ENCODE measurements at regions not wholly inside any gene's neighbourhood (a gene's known extent, or its start where the extent isn't known, plus 50 kb on each side); places are given as distances from the start of the nearest gene placed in this dataset.

GRCh38 chr10:43000651-43001426 lies 76.0 kb upstream of the RET start:
- no peak overlapping the region for H2AK5ac ChIP-seq (ENCODE audit: insufficient read length, low read length)
- H2BK20ac ChIP-seq (ENCODE audit: low read depth, low read length, poor library complexity, severe bottlenecking), result no peak overlapping the region
- Mint-ChIP-seq H3K27me3 (ENCODE audit: low read depth) (no peaks in the 10 kb centered on the region; the same call in none of the 2 replicates), H3K4me3 (no peak overlapping the region), H3K36me3 (ENCODE audit: insufficient read depth in 1 of 3, low read depth in 3 of 3) (no peaks in the 10 kb centered on the region), H3K4me1 (no peaks in the 10 kb centered on the region), H3K27ac (no peak overlapping the region), H3K9me3 (no peaks in the 10 kb centered on the region; a peak in 2 of 5 replicates)
- TF ChIP-seq CTCF (conservative IDR thresholded peaks at IDR 0.05), result no peak
- H3K4me1 ChIP-seq (ENCODE audit: insufficient read depth, low read length), result no peaks in the 10 kb centered on the region
- H2BK120ac ChIP-seq (ENCODE audit: low read depth, low read length, poor library complexity, severe bottlenecking), result no peak overlapping the region
- no peak overlapping the region for H3K4me2 ChIP-seq (ENCODE audit: insufficient read depth, insufficient read length, low read length)
- H3K18ac ChIP-seq (ENCODE audit: insufficient read length, low read depth, low read length), result peak overlapping the region; percentile 37
- no peak overlapping the region for H3K4ac ChIP-seq (ENCODE audit: low read depth, low read length)
- H3K23me2 ChIP-seq (ENCODE audit: insufficient read length, low read depth, low read length, poor library complexity, severe bottlenecking), result no peaks in the 10 kb centered on the region
- no peak overlapping the region for H4K8ac ChIP-seq (replicated peaks; ENCODE audit: insufficient read length, low read depth, low read length)
- no CpG with 5 or more reads among the region's 16 CpGs for WGBS (ENCODE audit: extremely low coverage, insufficient read length, low lambda C conversion rate)
- no peak overlapping the region for H3K27ac ChIP-seq (ENCODE audit: insufficient read length, low read depth, low read length)
- H4K5ac ChIP-seq (ENCODE audit: insufficient read length, low read depth, low read length), result no peak overlapping the region
- no peaks in the 10 kb centered on the region for H3K79me1 ChIP-seq (ENCODE audit: insufficient read depth, low read depth, low read length, poor library complexity, severe bottlenecking)
- H2BK12ac ChIP-seq (ENCODE audit: insufficient read length, low read depth, low read length), result no peak overlapping the region
- no peak overlapping the region for H2BK15ac ChIP-seq (ENCODE audit: low read depth, low read length)
- no peak overlapping the region for H2BK5ac ChIP-seq (ENCODE audit: insufficient read length, low read length)
- no peak overlapping the region for H3K56ac ChIP-seq (ENCODE audit: insufficient read length, low read depth, low read length)
- no peak overlapping the region for H3K23ac ChIP-seq (ENCODE audit: insufficient read length, low read depth, low read length)
- no peak overlapping the region for H3K14ac ChIP-seq (ENCODE audit: insufficient read depth, low read length)
- no peak for DNase-seq
- H3T11ph ChIP-seq (ENCODE audit: low read length), result no peak overlapping the region
- H3K27me3 ChIP-seq (ENCODE audit: insufficient read depth, low read length), result no peaks in the 10 kb centered on the region
- no peaks in the 10 kb centered on the region for H3K79me2 ChIP-seq (ENCODE audit: insufficient read depth, low read length)
- no peaks in the 10 kb centered on the region for H3K9me3 ChIP-seq (ENCODE audit: control insufficient read depth, low read depth, low read length)
- no peak overlapping the region for H4K91ac ChIP-seq (ENCODE audit: insufficient read length, low read depth, low read length)
- no peak overlapping the region for H2AFZ ChIP-seq (ENCODE audit: low read length)
- no peak overlapping the region for H3K9ac ChIP-seq (ENCODE audit: extremely low read depth, insufficient read length, low read length)
- H4K20me1 ChIP-seq (ENCODE audit: control insufficient read depth, insufficient read depth, insufficient read length), result no peaks in the 10 kb centered on the region

Data from H9 (cell line).